Pancreas (tissue), 10 donors: ENCODE measurements at regions not wholly inside any gene's neighbourhood (a gene's known extent, or its start where the extent isn't known, plus 50 kb on each side); places are given as distances from the start of the nearest gene placed in this dataset.

Experiments used
- ATAC-seq, 4 donors: fragments of 200-7000 bp; cut with Tn5 transposase; one replicate each; pipeline versions ENCODE4 v1.8.0 to v1.9.1; 2020; ENCODE audit warnings: mild to moderate bottlenecking in 4 of 4, moderate library complexity in 4 of 4
- DNase-seq, 6 donors: peaks; one replicate each; pipeline ENCODE4 v3.0.0-alpha.2; 2020
- FAIRE-seq: peaks from 2 replicates; lab custom pipeline; 2012; peaks lifted over from hg19 to GRCh38; lab: Jason Lieb, UNC
- H3K27ac ChIP-seq, 4 donors: fragments of 200-600 bp; sonication (generic); 1 replicate in 3 of 4; 2 replicates in 1 of 4; pipeline versions ENCODE4 v1.5.0 to v1.8.0; 2020
- H3K27me3 ChIP-seq, 4 donors: fragments of 200-600 bp; one replicate each; pipeline ENCODE4 v1.8.0; 2021
- H3K36me3 ChIP-seq, 3 donors: fragments of 200-600 bp; sonication (generic) in 1 of 3; one replicate each; pipeline versions ENCODE4 v1.5.0 to v1.8.0; 2020 to 2021
- H3K4me1 ChIP-seq, 3 donors: fragments of 200-600 bp; one replicate each; pipeline ENCODE4 v1.8.0; 2021
- H3K4me3 ChIP-seq, 4 donors: fragments of 200-600 bp; sonication (generic) in 2 of 4; one replicate each; pipeline versions ENCODE4 v1.5.0 to v1.8.0; 2020 to 2021
- H3K9me3 ChIP-seq, 4 donors: fragments of 200-600 bp; one replicate each; pipeline ENCODE4 v1.8.0; 2021
- WGBS, 2 donors: extraction: QIAGEN DNeasy Blood & Tissue Kit; methylation state at CpG; one replicate each; pipeline ENCODE4 v1.1.7; 2013; 5-methylcytosine and 5-hydroxymethylcytosine counted together
- intact Hi-C, 3 donors: fragments of 100-400 bp; cut with DNase I; formaldehyde crosslinking; loops; one replicate each; pipeline versions ENCODE4 v1.11.1 to v1.14.2; 2022
- TF ChIP-seq, protein P1 (sequence below), 4 donors: fragments of 200-600 bp; sonication (generic) in 3 of 4; IDR thresholded peaks; one replicate each; pipeline versions ENCODE4 v1.5.0 to v1.8.0; 2021; ENCODE audit warnings: antibody characterized with exemption in 4 of 4
- donor health status: healthy with polysubstance abuse.
- donor health status: DM: no; HTN: no; CAD: no; lungs with moderate emphysema.
- donor health status: DM: no; HTN: no; CAD: no.
- donor health status: control.
- donor health status: control.
- donor health status: Bipolar disorder and iron deficiency.
- donor health status: DM: yes; HTN: yes; CAD: no.
- donor health status: DM: no; HTN: no; CAD: no.
- donor health status: DM: no; HTN: no; CAD: no.
- donor health status: DM: yes; HTN: yes; CAD: no.

DNA sequence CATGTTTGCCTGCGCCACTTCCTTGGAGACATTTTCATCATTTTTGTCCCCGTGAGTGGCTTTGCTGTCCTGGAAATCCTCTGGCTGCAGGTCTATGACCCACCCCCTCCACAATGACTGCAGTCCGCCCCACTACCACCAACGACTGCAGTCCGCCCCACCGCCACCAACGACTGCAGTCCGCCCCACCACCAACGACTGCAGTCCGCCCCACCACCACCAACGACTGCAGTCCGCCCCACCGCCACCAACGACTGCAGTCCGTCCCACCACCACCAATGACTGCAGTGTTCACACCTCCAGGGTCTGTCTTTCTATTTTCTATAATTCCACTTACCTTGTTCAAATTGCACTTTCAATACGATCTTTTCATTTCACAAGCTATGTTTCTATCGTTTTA, 820.7 kb upstream of the SALL3 start:
- 75 to 84% methylated on average over 17 of the region's 17 CpGs for WGBS, 2 donors
- no peak for ATAC-seq
- peaks cover 0 to 7% (median 0%) of the 10 kb centered on the region in 4 donors for H3K27me3 ChIP-seq
- intact Hi-C loops: no loop called here
- H3K4me1 ChIP-seq: no peaks in the 10 kb centered on the region
- no peak overlapping the region for H3K4me3 ChIP-seq
- no peak for FAIRE-seq
- no peak overlapping the region for H3K27ac ChIP-seq
- no peaks in the 10 kb centered on the region for H3K9me3 ChIP-seq
- TF ChIP-seq, protein P1, sequence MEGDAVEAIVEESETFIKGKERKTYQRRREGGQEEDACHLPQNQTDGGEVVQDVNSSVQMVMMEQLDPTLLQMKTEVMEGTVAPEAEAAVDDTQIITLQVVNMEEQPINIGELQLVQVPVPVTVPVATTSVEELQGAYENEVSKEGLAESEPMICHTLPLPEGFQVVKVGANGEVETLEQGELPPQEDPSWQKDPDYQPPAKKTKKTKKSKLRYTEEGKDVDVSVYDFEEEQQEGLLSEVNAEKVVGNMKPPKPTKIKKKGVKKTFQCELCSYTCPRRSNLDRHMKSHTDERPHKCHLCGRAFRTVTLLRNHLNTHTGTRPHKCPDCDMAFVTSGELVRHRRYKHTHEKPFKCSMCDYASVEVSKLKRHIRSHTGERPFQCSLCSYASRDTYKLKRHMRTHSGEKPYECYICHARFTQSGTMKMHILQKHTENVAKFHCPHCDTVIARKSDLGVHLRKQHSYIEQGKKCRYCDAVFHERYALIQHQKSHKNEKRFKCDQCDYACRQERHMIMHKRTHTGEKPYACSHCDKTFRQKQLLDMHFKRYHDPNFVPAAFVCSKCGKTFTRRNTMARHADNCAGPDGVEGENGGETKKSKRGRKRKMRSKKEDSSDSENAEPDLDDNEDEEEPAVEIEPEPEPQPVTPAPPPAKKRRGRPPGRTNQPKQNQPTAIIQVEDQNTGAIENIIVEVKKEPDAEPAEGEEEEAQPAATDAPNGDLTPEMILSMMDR (IDR thresholded peaks at IDR 0.05): no peak
- no peaks in the 10 kb centered on the region for H3K36me3 ChIP-seq
- DNase-seq: no peak

DNA sequence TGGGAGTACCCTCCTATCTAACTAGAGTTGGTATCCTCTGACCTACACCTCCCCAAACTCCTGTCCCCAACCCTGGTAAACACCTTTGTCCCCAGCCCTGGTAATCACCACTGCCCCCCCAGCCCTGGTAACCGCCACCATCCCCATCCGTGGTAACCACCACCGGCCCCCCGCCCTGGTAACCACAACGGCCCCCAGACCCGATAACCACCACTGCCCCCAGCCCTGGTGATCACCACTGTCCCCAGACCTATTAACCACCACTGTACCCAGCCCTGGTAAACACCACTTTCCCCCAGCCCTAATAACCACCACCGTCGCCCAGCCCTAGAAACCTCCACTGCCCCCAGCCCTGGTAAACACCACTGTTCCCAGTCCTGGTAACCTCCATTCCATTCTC, 820.2 kb upstream of the SALL3 start:
- TF ChIP-seq, protein P1 (IDR thresholded peaks at IDR 0.05): no peak
- no peak for DNase-seq
- Histone ChIP-seq H3K9me3 (no peaks in the 10 kb centered on the region), H3K27me3 (peaks cover 0 to 12% (median 0%) of the 10 kb centered on the region in 4 donors), H3K27ac (no peak overlapping the region), H3K4me1 (no peaks in the 10 kb centered on the region), H3K4me3 (no peak overlapping the region), H3K36me3 (no peaks in the 10 kb centered on the region)
- FAIRE-seq: no peak
- WGBS, 2 donors: 76 to 84% methylated on average over 8 of the region's 8 CpGs
- intact Hi-C loops: no loop called here
- no peak for ATAC-seq

DNA sequence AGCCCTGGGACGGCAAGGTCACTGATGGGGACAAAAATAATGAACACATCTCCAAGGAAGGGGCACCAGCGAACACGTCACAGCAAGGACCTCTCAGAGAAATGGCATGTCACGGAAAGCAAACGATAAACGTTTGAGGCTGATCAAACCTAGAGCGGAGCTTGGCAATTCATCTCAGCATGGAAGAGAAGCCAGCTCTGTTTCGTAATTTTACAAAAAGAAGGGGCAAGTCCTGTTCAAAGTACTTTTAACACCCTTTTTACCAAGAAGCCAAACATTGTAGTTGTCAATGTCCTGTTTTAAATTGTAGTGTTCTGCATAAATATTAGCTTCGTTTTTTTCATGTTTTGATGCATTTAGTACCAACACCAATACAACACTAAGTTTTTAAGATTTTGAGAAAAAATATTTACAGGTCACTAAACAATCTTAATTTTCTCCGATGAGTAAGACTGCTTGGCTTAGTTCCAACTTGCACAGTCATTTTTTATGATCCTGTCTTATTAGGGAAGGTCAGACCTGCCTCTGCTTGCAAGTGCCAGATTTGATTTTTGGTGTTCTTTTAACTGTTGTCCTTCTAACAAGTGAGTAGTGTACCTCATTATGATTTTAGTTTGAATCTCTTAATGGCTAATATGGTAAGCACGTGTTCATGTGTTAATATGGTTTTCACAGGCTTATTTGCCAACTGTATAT, 818.5 kb upstream of the SALL3 start:
- WGBS, 2 donors: 36 to 37% methylated on average over 11 of the region's 11 CpGs
- ATAC-seq: no peak
- TF ChIP-seq, protein P1 (IDR thresholded peaks at IDR 0.05): no peak

DNA sequence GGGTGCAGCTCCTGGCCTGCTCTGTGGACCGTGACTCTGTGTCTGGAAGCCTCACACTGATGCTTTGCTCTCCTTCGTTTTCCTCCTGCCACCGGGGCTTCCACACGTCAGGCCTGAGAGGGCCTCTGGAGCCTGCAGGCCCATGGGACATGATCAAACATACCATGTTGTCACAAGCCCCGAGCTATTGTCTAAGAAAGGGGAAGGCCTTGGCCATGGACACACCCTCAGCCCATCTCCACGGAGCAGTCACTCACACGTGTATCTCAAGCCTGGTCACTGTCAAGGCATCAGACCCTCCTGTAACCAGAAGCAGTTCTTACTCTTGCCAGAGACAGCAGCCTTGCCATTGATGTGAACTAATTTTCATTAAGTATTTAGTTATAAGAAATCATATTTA, 814.1 kb upstream of the SALL3 start:
- DNase-seq (no peak), ATAC-seq (no peak), FAIRE-seq (no peak)
- Histone ChIP-seq H3K4me3 (no peak overlapping the region), H3K4me1 (no peaks in the 10 kb centered on the region), H3K27ac (no peak overlapping the region), H3K27me3 (peaks cover 0 to 18% (median 0%) of the 10 kb centered on the region in 4 donors), H3K36me3 (no peaks in the 10 kb centered on the region), H3K9me3 (no peaks in the 10 kb centered on the region)
- 48 to 58% methylated on average over 7 of the region's 7 CpGs for WGBS, 2 donors
- TF ChIP-seq, protein P1 (IDR thresholded peaks at IDR 0.05): no peak
- intact Hi-C loops: no loop called here

More for the DNA sequence above, 818.5 kb upstream of the SALL3 start:
- H3K36me3 ChIP-seq: no peaks in the 10 kb centered on the region
- intact Hi-C loops: no loop called here
- DNase-seq: no peak
- no peak for FAIRE-seq
- H3K9me3 ChIP-seq: no peaks in the 10 kb centered on the region
- no peak overlapping the region for H3K27ac ChIP-seq
- peaks cover 0 to 18% (median 0%) of the 10 kb centered on the region in 4 donors for H3K27me3 ChIP-seq
- H3K4me3 ChIP-seq: no peak overlapping the region
- H3K4me1 ChIP-seq: no peaks in the 10 kb centered on the region

DNA sequence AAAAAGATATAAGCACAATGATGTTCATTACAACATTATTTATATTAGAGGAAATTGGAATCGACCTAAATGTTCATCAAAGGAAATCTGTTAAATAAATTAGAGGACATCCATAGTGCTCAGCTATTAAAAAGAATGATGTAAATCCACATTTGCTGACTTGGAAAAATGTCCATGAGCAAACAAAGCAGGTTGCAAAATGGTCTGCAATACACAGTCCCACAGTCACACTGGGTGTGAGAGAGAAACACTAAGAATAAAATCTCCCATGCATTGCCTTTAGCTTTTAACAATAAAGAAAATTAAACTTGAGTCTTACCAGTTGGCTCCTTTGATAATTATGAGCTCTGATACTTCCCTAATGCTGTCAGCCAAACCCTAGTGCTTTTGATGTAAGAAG, 811.1 kb upstream of the SALL3 start:
- H3K4me1 ChIP-seq: no peaks in the 10 kb centered on the region
- TF ChIP-seq, protein P1 (IDR thresholded peaks at IDR 0.05): no peak
- H3K36me3 ChIP-seq: no peaks in the 10 kb centered on the region
- no peak overlapping the region for H3K4me3 ChIP-seq
- H3K27me3 ChIP-seq: peaks cover 0 to 15% (median 0%) of the 10 kb centered on the region in 4 donors
- intact Hi-C loops: no loop called here
- no peak overlapping the region for H3K27ac ChIP-seq
- 57 to 62% methylated on average over 1 of the region's 1 CpG for WGBS, 2 donors
- FAIRE-seq: no peak
- H3K9me3 ChIP-seq: no peaks in the 10 kb centered on the region
- no peak for ATAC-seq
- DNase-seq: no peak
